HEK293T (cell line): ENCODE measurements at regions not wholly inside any gene's neighbourhood (a gene's known extent, or its start where the extent isn't known, plus 50 kb on each side); places are given as distances from the start of the nearest gene placed in this dataset.

Experiments
- BHLHE40 ChIP-seq: fragments of 450-650 bp; IDR thresholded peaks from 2 replicates; pipeline ENCODE4 v1.6.1; 2016; ENCODE audit warnings: mild to moderate bottlenecking, moderate library complexity, borderline replicate concordance
- CTBP1 ChIP-seq: fragments of 450-650 bp; IDR thresholded peaks from 2 replicates; pipeline ENCODE4 v1.6.1; 2016; ENCODE audit warnings: borderline replicate concordance
- HDGF ChIP-seq: fragments of 450-650 bp; IDR thresholded peaks from 2 replicates; pipeline ENCODE4 v1.6.1; 2017; ENCODE audit warnings: antibody characterized with exemption, borderline replicate concordance
- L3MBTL2 ChIP-seq: fragments of 450-650 bp; conservative IDR thresholded peaks from 2 replicates; pipeline ENCODE4 v1.6.1; 2016; ENCODE audit warnings: mild to moderate bottlenecking
- LEF1 ChIP-seq: fragments of 450-650 bp; IDR thresholded peaks from 2 replicates; pipeline ENCODE4 v1.6.1; 2017; ENCODE audit warnings: mild to moderate bottlenecking, borderline replicate concordance
- ZNF384 ChIP-seq: fragments of 450-650 bp; IDR thresholded peaks from 2 replicates; pipeline ENCODE4 v1.6.1; 2016

GRCh38 chr4:126995235-126995634, 637.5 kb upstream of the INTU start:
- TF ChIP-seq LEF1 (no peak), CTBP1 (no peak), BHLHE40 (no peak), ZNF384 (no peak), L3MBTL2 (no peak), HDGF (no peak)
